H1 (cell line): ENCODE measurements at regions not wholly inside any gene's neighbourhood (a gene's known extent, or its start where the extent isn't known, plus 50 kb on each side); places are given as distances from the start of the nearest gene placed in this dataset.

Experiments used
- CTCF ChIA-PET: fragments of 300-600 bp; sonication (Branson Sonifier 250); formaldehyde crosslinking; loops from one replicate; lab custom pipeline; 2021; ENCODE audit not compliant: partially characterized antibody; lab: Charles Lee
- POLR2A ChIA-PET: fragments of 300-600 bp; sonication (Branson Sonifier 250); formaldehyde crosslinking; loops from one replicate; lab custom pipeline; 2021; ENCODE audit warnings: inconsistent platforms; ENCODE audit not compliant: partially characterized antibody; lab: Charles Lee
- DNase-seq, 2 experiments: peaks; one replicate each; pipeline versions ENCODE4 v3.0.0 to v3.0.0-alpha.2; 2010 to 2022; ENCODE audit warnings: low spot score in 2 of 2, low read depth in 1 of 2, mixed read lengths in 1 of 2
- FAIRE-seq: peaks from 2 replicates; lab custom pipeline; 2011; peaks lifted over from hg19 to GRCh38; lab: Jason Lieb, UNC
- H2AFZ ChIP-seq: 2 replicates; pipeline ENCODE4 v1.8.1; 2012; ENCODE audit warnings: low read length, inconsistent platforms
- H2AK5ac ChIP-seq: 2 replicates; pipeline ENCODE4 v1.6.1; 2013; ENCODE audit warnings: low read depth, low read length
- H2BK120ac ChIP-seq: replicated peaks from 2 replicates; pipeline ENCODE3; 2013; ENCODE audit warnings: low read depth, low read length, inconsistent platforms
- H2BK12ac ChIP-seq: 2 replicates; pipeline ENCODE4 v1.6.1; 2013; ENCODE audit warnings: low read depth, low read length
- H2BK15ac ChIP-seq: 2 replicates; pipeline ENCODE4 v1.6.1; 2013; ENCODE audit warnings: low read length
- H2BK20ac ChIP-seq: 2 replicates; pipeline ENCODE4 v1.6.1; 2013; ENCODE audit warnings: low read length
- H2BK5ac ChIP-seq: 2 replicates; pipeline ENCODE4 v1.6.1; 2013; ENCODE audit warnings: low read depth, low read length
- H3K14ac ChIP-seq: 2 replicates; pipeline ENCODE4 v1.6.1; 2013; ENCODE audit warnings: inconsistent platforms; ENCODE audit not compliant: insufficient read length
- H3K18ac ChIP-seq: 2 replicates; pipeline ENCODE4 v1.6.1; 2013; ENCODE audit warnings: low read length; ENCODE audit errors: extremely low read depth
- H3K23ac ChIP-seq: 2 replicates; pipeline ENCODE4 v1.6.1; 2013; ENCODE audit warnings: inconsistent platforms; ENCODE audit not compliant: insufficient read length
- H3K23me2 ChIP-seq: 2 replicates; pipeline ENCODE4 v1.6.1; 2013; ENCODE audit warnings: low read depth, low read length
- H3K27ac ChIP-seq: 2 replicates; pipeline ENCODE4 v1.6.1; 2011; ENCODE audit warnings: low read depth, low read length, inconsistent platforms
- H3K27me3 ChIP-seq, 4 experiments: replicated peaks in 1 of 4; 1 replicate in 1 of 4; 2 replicates in 3 of 4; pipeline versions ENCODE4 v1.6.1 to v1.8.1; 2011 to 2013; ENCODE audit warnings: low read length in 3 of 4, mild to moderate bottlenecking in 3 of 4, inconsistent platforms in 2 of 4, mixed read lengths in 2 of 4, moderate library complexity in 1 of 4; ENCODE audit not compliant: control insufficient read depth in 3 of 4, insufficient read depth in 3 of 4; ENCODE audit errors: extremely low read depth in 1 of 4
- H3K36me3 ChIP-seq, 4 experiments: 2 replicates each; pipeline versions ENCODE4 v1.6.1 to v1.8.1; 2011 to 2013; ENCODE audit warnings: mild to moderate bottlenecking in 4 of 4, low read length in 3 of 4, moderate library complexity in 2 of 4, control low read depth in 1 of 4, inconsistent platforms in 1 of 4; ENCODE audit not compliant: insufficient read depth in 4 of 4, control insufficient read depth in 2 of 4
- H3K4ac ChIP-seq: replicated peaks from 2 replicates; pipeline ENCODE3; 2013; ENCODE audit warnings: low read length, low read depth, mixed read lengths, inconsistent platforms; ENCODE audit not compliant: insufficient read length
- H3K4me1 ChIP-seq, 4 experiments: replicated peaks in 1 of 4; 1 replicate in 1 of 4; 2 replicates in 3 of 4; pipeline versions ENCODE4 v1.6.1 to v1.8.1; 2011 to 2013; ENCODE audit warnings: low read length in 3 of 4, inconsistent platforms in 2 of 4, mixed read lengths in 1 of 4; ENCODE audit not compliant: insufficient read depth in 4 of 4, control insufficient read depth in 3 of 4
- H3K4me2 ChIP-seq, 2 experiments: 2 replicates each; pipeline versions ENCODE4 v1.6.1 to v1.8.1; 2011 to 2013; ENCODE audit warnings: low read depth in 2 of 2, low read length in 2 of 2, control low read depth in 1 of 2, inconsistent platforms in 1 of 2, mild to moderate bottlenecking in 1 of 2; ENCODE audit not compliant: insufficient read depth in 1 of 2
- H3K4me3 ChIP-seq, 4 experiments: fragments of 200-600, 300-600 bp in 1 of 4; sonication (generic), shearing (Covaris generic), sonication (Bioruptor Twin) in 1 of 4; 2 replicates each; pipeline versions ENCODE4 v1.5.1 to v1.8.1; 2011 to 2016; ENCODE audit warnings: low read length in 4 of 4, low read depth in 3 of 4, control low read depth in 2 of 4, inconsistent platforms in 2 of 4, mild to moderate bottlenecking in 2 of 4, mixed read lengths in 1 of 4, moderate library complexity in 1 of 4; ENCODE audit not compliant: insufficient read depth in 2 of 4; ENCODE audit errors: extremely low read depth in 1 of 4
- H3K56ac ChIP-seq: replicated peaks from 2 replicates; pipeline ENCODE3; 2013; ENCODE audit warnings: low read depth, mild to moderate bottlenecking, mixed read lengths, low read length, inconsistent platforms; ENCODE audit not compliant: insufficient read length
- H3K79me1 ChIP-seq: 2 replicates; pipeline ENCODE4 v1.6.1; 2013; ENCODE audit warnings: low read depth, low read length, control low read depth
- H3K79me2 ChIP-seq, 2 experiments: 2 replicates each; pipeline versions ENCODE4 v1.6.1 to v1.8.1; 2012 to 2013; ENCODE audit warnings: low read length in 2 of 2, mild to moderate bottlenecking in 2 of 2, inconsistent platforms in 1 of 2; ENCODE audit not compliant: insufficient read depth in 2 of 2, control insufficient read depth in 1 of 2
- H3K9ac ChIP-seq, 4 experiments: replicated peaks in 1 of 4; 1 replicate in 1 of 4; 2 replicates in 3 of 4; pipeline versions ENCODE4 v1.6.1 to v1.8.1; 2011 to 2013; ENCODE audit warnings: low read depth in 3 of 4, low read length in 3 of 4, control low read depth in 2 of 4, mild to moderate bottlenecking in 2 of 4, moderate library complexity in 2 of 4, inconsistent platforms in 1 of 4; ENCODE audit errors: extremely low read depth in 1 of 4
- H3K9me3 ChIP-seq, 2 experiments: 2 replicates each; pipeline versions ENCODE4 v1.6.1 to v1.8.1; 2012 to 2013; ENCODE audit warnings: mild to moderate bottlenecking in 2 of 2, moderate library complexity in 2 of 2, control low read depth in 1 of 2, inconsistent platforms in 1 of 2, low read depth in 1 of 2, low read length in 1 of 2, mixed read lengths in 1 of 2; ENCODE audit not compliant: insufficient read depth in 2 of 2
- H4K20me1 ChIP-seq, 2 experiments: replicated peaks in 1 of 2; 2 replicates each; pipeline versions ENCODE3 to v1.8.1; 2011 to 2013; ENCODE audit warnings: inconsistent platforms in 2 of 2, low read length in 2 of 2, mild to moderate bottlenecking in 1 of 2; ENCODE audit not compliant: insufficient read depth in 2 of 2, control insufficient read depth in 1 of 2
- H4K5ac ChIP-seq: 2 replicates; pipeline ENCODE4 v1.6.1; 2013; ENCODE audit warnings: low read length, low read depth, mixed read lengths, inconsistent platforms; ENCODE audit not compliant: insufficient read length
- H4K8ac ChIP-seq: 2 replicates; pipeline ENCODE4 v1.8.0; 2013; ENCODE audit warnings: mild to moderate bottlenecking, moderate library complexity, low read length, inconsistent platforms; ENCODE audit not compliant: insufficient read depth; ENCODE audit errors: extremely low read depth
- H4K91ac ChIP-seq: replicated peaks from 2 replicates; pipeline ENCODE3; 2013; ENCODE audit warnings: low read length, mixed read lengths, inconsistent platforms; ENCODE audit not compliant: insufficient read length
- CEBPB ChIP-seq: IDR thresholded peaks from 2 replicates; pipeline ENCODE4 v1.6.1; 2012; ENCODE audit warnings: low read depth, low read length
- FOSL1 ChIP-seq: IDR thresholded peaks from 2 replicates; pipeline ENCODE4 v1.6.1; 2011; ENCODE audit warnings: mild to moderate bottlenecking, low read depth, low read length, moderate library complexity; ENCODE audit not compliant: insufficient read depth
- HDAC6 ChIP-seq: IDR thresholded peaks from one replicate; pipeline ENCODE4 v1.7.1; 2012; ENCODE audit warnings: low read depth, mild to moderate bottlenecking, inconsistent platforms, low read length, moderate library complexity
- POU5F1 ChIP-seq: IDR thresholded peaks from 2 replicates; pipeline ENCODE4 v1.6.1; 2011; ENCODE audit warnings: low read depth, mild to moderate bottlenecking, low read length, moderate library complexity
- SIX5 ChIP-seq: IDR thresholded peaks from 2 replicates; pipeline ENCODE4 v1.6.1; 2011; ENCODE audit warnings: mild to moderate bottlenecking, low read depth, low read length
- SP2 ChIP-seq: IDR thresholded peaks from 2 replicates; pipeline ENCODE4 v1.6.1; 2012; ENCODE audit warnings: mild to moderate bottlenecking, low read length, inconsistent platforms
- SUZ12 ChIP-seq: fragments of 200-600 bp; sonication (generic); IDR thresholded peaks from 2 replicates; pipeline ENCODE4 v1.6.1; 2012; ENCODE audit warnings: mild to moderate bottlenecking, inconsistent platforms, low read length, moderate library complexity, mixed read lengths
- WGBS, 2 experiments: shearing (Covaris generic) in 1 of 2; methylation state at CpG; one replicate each; pipeline versions ENCODE4 v1.1.6 to v1.1.7; 2013 to 2015; ENCODE audit warnings: low lambda C conversion rate in 2 of 2, mixed read lengths in 2 of 2, inconsistent platforms in 1 of 2, low coverage in 1 of 2, missing lambda C conversion rate in 1 of 2; ENCODE audit not compliant: insufficient replicate concordance in 2 of 2, insufficient coverage in 1 of 2, insufficient read length in 1 of 2; ENCODE audit errors: extremely low coverage in 1 of 2, missing lambda C conversion rate in 1 of 2; 5-methylcytosine and 5-hydroxymethylcytosine counted together
- TF ChIP-seq, protein P1 (sequence below): IDR thresholded peaks from 2 replicates; pipeline ENCODE4 v1.6.1; 2011; ENCODE audit warnings: low read depth, mild to moderate bottlenecking, low read length; ENCODE audit not compliant: insufficient read depth

GRCh38 chr6:9233686-9234085 lies 798.3 kb upstream of the SLC35B3 start:
- H3K23me2 ChIP-seq = no peaks in the 10 kb centered on the region
- H3K36me3 ChIP-seq = no peaks in the 10 kb centered on the region
- no peak overlapping the region for H4K5ac ChIP-seq
- H2BK15ac ChIP-seq = no peak overlapping the region
- H4K91ac ChIP-seq = no peak overlapping the region
- no peak overlapping the region for H3K23ac ChIP-seq
- no peaks in the 10 kb centered on the region for H3K4me1 ChIP-seq
- no peak overlapping the region for H2BK5ac ChIP-seq
- WGBS, 2 experiments = 89% methylated on average over 1 of the region's 1 CpG; no CpG with 5 or more reads in 1 of the 2 experiments
- H4K8ac ChIP-seq = no peak overlapping the region
- no peak overlapping the region for H2AFZ ChIP-seq
- no peaks in the 10 kb centered on the region for H3K9me3 ChIP-seq
- H3K4me3 ChIP-seq = no peak overlapping the region
- no peak overlapping the region for H3K9ac ChIP-seq
- DNase-seq = no peak
- H2BK20ac ChIP-seq = no peak overlapping the region
- no peak overlapping the region for H3K4me2 ChIP-seq
- H2BK120ac ChIP-seq = no peak overlapping the region
- no peak overlapping the region for H3K4ac ChIP-seq
- no peaks in the 10 kb centered on the region for H3K79me2 ChIP-seq
- peaks cover 0 to 1% (median 0%) of the 10 kb centered on the region in 4 experiments; a peak in 1 of 7 replicates for H3K27me3 ChIP-seq
- H3K79me1 ChIP-seq = no peaks in the 10 kb centered on the region
- TF ChIP-seq FOSL1 (no peak), SP2 (no peak), HDAC6 (no peak), SUZ12 (no peak), SIX5 (no peak), CEBPB (no peak), POU5F1 (no peak)
- TF ChIP-seq, protein P1, sequence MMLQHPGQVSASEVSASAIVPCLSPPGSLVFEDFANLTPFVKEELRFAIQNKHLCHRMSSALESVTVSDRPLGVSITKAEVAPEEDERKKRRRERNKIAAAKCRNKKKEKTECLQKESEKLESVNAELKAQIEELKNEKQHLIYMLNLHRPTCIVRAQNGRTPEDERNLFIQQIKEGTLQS = no peak
- TF ChIP-seq, all 59 proteins: peak for 0
- ChIA-PET CTCF (no interaction called here), POLR2A (no interaction called here)
- no peak overlapping the region for H2AK5ac ChIP-seq
- H3K14ac ChIP-seq = no peak overlapping the region
- FAIRE-seq = no peak
- H2BK12ac ChIP-seq = no peak overlapping the region
- H3K18ac ChIP-seq = no peak overlapping the region
- no peak overlapping the region for H3K56ac ChIP-seq
- H4K20me1 ChIP-seq = no peaks in the 10 kb centered on the region
- no peak overlapping the region for H3K27ac ChIP-seq
